ENCODE measurements at regions not wholly inside any gene's neighbourhood (a gene's known extent, or its start where the extent isn't known, plus 50 kb on each side); places are given as distances from the start of the nearest gene placed in this dataset.
"Not testable (repeated sequence)": the region's sequence is repeated elsewhere in the genome, so short reads cannot be mapped to it uniquely, and the experiment has no call there.

DNA sequence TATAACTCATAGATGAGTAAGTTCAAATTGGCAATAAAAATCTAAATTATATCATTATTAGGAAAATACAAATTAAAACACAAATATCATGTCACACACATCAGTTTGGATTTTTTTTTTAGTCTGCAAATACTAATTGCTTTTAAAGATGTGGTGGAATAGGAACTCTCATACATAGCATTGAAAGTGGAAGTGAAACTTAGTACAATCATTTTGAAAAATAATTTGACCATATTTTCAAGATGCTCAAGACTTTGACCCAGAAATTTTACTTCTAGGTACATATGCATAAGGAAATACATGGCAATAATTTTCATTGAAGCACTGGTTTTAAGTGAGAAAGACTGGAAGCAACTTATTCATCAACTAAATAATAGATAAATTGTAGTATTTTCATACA is 147.5 kb upstream of the SMIM31 start:
- no peak for DNase-seq

DNA sequence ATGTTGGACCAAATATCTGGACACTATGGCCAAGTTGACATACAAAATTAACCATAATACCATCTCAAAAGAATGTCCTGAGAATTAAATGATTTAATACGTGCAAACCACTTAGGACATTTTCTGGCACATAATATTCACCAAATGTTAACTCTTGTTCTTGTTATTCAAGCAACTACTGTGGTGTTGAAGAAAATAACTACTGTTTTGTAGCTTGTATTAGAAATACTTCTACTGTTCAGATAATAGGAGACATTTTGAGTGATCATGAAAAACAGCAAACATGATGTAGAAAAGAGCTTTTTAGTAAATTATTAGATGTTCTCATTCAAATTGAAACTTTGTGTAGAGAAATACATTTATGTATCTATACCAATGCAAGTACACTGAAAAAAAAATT is 140.7 kb upstream of the SMIM31 start:
- DNase-seq, result no peak

DNA sequence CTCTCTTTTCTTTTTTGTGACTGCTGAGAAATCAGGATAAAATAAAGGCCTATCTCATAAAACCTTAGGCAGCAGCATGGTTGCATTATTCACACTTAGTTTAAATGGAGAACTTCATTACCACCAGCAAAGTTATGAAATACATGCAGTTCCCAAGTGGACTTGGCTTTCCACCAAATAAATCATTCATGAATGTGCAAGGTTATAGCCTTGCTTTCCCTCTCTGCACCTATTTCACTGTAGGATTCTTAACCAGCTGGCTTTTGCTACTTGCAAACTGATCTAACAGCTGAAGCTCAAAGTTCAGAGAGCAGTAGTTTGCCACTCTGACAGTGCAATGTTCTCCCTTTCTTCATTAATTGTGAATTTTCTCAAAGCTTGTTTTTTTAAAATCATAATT is 140.1 kb upstream of the SMIM31 start:
- DNase-seq, result peak; percentile 10

DNA sequence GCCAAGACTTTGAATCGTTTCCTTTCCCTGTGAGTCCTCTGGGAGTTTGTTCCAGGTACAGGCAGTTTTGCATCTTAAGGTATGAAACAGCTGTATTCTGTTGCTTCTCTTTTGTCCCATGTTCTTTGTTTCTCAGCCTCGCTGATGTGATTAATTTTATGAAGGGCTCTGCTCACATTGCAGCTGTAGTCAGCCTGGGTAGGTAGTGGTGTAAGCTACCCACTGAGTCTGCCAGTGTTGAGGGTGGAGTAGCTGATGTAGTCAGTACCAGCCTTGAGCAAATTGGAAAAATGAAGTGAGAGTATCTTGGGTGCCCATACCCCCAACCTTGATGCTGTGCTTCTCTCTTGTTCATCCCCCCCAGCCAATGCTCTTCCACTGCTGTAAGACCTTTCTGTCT is 139.6 kb upstream of the SMIM31 start:
- DNase-seq, result no peak

DNA sequence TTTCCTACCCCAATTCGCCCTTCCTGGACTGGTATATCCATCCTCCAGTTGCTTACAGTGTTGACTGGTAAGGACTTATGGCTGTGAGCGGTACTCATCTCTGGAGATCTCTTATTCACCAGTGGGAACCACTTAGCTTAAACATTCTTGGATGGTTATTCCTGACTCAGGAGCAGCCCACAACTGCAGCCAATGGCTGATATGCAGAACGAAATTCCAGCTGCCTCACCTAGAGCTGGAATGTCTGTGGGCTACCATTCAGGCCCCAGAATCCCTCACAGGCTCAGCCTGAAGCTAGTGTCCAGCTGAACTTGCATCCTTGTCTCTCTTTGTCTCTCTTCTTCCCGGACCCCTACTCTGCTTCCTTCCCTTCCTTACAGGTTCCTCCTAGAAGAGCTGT is 138.9 kb upstream of the SMIM31 start:
- DNase-seq, result no peak

DNA sequence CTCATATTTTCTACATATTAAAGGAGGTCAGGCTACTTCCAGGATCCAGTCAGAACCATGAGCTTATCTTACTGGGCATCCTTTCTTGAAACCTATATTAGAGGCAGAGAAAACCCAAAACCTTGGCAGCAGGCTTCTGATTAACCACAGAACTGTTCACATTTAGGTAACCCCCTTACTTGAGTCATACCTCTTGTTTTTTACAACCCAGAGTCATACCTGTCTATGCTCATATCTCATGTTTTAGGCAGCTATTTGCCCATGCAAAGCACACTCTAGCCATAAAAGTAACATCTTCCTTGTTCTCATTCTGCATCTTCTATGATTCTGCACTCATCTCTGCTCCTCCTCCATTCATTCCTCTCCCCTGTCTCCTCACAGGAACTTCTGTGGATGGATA is 138.0 kb upstream of the SMIM31 start:
- DNase-seq, result no peak

DNA sequence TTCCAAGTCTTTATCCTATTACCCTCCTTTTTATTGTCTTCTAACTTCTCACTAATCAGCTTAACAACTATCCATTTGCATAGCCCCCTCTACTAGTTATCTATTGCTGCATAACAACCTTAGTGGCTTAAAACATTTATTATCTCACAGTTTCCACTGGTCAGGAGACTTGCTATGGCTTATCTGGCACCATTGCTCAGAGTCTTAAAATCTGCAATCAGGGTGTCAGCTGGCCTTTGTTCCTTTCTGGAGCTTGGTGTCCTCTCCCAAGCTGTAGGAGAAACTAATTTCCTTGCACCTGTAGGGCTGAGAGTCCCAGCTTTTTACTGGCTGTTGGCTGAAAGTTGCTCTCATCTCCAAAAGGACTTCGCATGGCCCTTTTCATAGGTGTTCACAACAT is 137.0 kb upstream of the SMIM31 start:
- DNase-seq, result no peak

DNA sequence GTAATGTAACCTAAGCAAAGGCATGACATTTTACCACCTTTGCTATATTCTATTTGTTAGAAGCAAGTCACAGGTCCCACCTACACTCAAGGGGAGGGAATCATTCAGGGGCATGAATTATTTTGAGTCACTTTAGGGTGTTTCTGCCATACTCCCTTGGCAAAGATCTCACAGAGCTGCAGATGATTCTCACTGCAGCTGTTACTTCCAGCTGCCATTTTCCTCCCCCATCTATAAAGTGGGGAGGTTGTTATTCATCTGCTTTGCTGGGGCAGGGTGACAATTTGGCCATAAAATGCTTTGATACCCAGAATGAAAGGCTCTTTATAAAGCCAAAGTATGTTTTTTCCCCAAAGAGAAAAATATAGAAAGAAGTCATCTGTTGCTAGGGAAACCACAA is 136.5 kb upstream of the SMIM31 start:
- peak; percentile 6 for DNase-seq

DNA sequence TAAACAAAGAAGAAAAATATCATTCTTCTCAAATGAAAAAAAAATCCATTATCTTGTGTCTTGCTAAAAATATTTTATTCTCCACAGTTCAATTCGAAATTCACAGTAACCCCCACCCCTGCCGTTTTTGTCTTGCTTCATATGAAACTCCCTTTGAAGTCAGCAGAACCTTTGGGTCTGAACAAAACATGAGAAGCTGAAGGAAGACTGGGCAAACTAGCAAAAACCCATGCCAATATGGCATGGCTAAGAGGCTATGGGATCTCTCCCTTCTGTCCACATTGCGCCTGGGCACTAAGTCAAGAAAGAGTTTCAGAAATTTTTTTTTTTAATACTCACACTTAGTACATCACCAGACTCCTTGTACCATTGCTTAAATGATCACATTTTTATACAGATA is 136.0 kb upstream of the SMIM31 start:
- DNase-seq, result no peak

DNA sequence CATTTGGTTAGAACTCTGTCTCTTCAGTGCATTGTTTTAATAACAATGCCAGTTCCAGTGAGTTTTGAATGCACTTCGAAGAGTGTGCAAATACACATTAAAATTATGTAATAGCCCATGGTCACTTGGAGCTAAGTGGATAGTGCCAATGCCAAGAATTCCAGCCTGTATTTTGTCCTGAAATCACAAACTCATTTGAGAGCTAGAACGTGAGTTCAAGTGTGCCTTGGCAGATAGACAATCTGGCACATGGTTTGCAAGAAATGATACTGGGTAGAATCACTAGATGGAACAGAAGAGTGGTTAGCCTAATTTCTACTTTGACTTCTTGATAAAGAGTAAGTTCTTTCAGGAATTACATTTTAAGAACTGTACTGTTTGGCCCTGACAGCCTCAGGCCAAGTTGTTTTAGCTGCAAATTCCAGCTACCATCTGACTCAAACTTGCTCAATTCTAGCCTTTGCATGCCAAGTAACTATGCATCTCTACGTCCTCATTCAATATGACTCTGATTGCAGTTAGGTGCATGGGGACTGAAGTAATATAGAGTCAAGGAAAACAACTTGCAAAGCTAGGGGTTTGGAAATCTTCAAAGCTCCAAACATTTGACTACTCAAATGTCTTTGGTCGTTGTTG is 131.9 kb upstream of the SMIM31 start:
- DNase-seq, result no peak

DNA sequence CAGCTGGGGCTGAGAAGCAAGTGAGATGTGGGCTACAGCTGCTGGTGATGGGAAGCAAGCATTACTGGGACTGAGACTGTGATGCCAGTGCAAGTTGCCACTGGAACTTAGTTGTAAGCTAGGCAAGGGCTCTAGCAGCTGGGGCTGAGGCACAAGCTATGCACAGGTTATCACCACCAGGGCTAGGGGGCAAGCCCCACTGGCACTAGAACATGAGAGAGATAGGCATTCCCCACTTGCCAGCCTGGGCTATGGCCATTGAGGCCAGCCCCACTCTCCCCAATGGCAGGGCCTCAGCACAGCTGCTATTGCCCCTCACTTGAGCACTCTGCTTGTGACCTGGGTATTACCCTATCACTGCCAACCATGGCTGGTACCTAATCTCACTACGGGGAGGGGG is 130.8 kb upstream of the SMIM31 start:
- no peak for DNase-seq

DNA sequence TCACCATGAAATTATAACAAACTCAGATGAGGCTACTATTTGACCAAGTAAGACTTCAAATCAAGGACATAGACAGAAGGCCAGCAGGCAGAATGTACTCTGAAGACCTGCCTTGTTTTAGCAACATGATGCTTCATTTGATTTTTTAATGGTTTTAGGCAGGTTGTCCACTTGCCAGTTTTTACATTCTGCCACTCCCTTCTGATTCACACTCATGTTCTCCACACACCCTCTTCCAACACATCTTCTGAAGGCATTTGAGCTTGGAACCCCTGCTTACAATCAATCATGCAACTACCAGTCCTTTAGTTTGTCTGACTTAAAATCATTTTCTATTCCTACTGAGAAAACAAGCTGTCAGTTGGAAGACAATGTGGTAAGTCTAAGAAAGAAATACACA is 114.9 kb upstream of the SMIM31 start:
- no peak for DNase-seq

DNA sequence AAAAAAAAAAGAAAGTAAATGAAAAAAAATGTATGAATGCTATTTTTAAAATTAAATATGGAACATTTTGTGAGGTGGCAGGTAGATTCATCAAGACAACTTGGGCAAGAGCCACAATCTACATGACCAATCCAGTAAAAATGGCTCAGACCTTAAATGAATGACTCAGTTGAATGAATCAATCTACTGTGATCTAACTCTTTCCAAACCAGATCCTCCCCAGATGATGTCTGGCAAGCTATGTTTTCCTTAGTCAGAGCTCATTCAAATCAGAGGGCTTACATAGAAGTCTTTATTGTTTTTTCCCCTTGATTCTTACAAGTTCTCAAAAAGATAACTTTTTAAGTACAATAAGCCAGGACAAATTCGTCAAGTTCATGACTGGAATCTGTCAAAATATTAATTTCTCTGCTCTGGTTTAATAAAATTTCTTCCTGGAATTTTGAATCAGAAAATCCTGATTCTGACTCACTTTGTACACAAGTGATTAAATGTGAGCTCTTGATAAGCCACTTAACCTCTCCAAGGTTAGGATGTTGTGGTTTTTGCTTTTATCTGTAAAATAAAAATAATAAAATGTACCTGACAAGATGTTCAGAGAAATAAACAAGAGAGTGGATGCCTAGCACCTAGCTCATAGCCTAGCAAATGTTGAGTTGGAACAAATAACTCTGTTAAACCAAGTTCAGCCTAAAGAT is 105.6 kb upstream of the SMIM31 start:
- no peak for DNase-seq

DNA sequence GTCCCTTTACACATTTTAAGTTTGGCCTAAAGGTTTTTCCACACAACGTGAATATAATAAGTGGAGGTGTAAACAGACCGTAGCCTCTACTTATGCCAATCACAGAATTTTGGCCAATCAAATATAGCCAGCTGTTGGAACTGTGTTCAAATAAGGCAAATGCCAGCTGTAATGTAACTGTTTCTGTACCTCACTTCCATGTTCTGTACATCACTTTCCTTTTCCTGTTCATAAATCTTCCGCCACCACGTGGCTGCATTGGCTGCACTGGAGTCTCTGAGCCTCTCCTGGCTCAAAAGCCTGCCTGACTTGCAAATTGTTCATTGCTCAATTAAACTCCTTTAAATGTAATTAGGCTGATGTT is 105.1 kb upstream of the SMIM31 start:
- DNase-seq, result no peak

DNA sequence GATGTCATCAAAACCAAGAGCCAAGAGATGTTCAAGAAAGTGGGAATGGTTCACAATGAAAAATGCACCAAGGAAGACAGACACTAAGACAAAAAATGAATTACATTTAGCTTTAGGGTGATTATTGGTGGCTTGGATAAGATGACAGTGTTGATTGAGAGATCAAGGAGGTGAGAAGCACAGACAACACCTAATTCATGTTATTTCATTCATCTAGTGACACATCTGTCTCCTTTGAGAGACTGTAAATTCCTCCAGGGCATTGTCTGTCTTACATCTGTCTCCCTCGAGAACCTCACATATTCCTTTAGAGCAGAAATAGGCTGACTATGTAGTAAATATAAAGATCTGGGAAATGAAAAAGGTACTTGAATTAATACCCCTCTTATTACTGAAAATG is 94.2 kb upstream of the SMIM31 start:
- DNase-seq, result no peak

DNA sequence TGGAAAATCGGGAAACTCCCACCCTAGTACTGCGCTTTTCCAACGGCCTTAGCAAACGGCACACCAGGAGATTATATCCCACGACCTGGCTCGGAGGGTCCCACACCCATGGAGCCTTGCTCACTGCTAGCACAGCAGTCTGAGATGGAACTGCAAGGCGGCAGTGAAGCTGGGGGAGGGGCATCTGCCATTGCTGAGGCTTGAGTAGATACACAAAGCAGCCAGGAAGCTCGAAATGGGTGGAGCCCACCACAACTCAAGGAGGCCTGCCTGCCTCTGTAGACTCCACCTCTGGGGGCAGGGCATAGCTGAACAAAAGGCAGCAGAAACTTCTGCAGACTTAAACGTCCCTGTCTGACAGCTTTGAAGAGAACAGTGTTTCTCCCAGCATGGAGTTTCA is 77.8 kb upstream of the SMIM31 start:
- DNase-seq, result not testable (repeated sequence)

DNA sequence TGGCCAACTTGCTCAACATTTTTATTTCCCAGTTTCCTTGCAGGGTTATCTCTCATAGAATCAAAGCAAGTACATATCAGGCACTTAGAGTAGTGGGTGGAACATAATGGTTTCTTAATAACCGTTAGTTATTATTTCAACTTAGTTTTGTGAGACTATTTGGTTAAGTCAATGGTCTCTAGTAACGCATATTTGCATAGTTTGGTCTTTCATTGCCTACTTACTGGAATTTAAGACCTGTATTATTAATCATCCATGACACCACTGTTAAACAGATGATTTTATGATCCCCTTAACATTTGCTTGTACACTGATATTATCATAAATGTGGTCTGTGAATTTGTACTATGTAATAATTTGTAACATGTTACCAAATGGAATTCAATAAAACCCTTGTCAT is 70.9 kb upstream of the SMIM31 start:
- no peak for DNase-seq

DNA sequence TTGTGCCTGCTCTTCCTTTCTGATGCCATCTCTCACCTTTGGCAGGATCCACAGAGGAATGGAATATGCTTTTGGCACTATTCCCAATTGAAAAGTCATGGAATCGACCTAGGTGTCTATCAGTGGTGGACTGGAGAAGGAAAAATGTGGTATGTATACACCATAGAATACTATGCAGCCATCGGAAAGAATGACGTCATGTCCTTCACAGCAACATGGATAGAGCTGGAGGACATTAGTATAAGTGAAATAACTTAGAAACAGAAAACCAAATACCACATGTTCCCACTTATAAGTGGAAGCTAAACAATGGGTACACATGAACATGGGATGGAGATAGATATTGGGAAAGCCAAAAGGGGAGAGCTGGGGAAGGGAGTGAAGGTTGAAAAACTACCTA is 58.3 kb upstream of the SMIM31 start:
- no peak for DNase-seq

DNA sequence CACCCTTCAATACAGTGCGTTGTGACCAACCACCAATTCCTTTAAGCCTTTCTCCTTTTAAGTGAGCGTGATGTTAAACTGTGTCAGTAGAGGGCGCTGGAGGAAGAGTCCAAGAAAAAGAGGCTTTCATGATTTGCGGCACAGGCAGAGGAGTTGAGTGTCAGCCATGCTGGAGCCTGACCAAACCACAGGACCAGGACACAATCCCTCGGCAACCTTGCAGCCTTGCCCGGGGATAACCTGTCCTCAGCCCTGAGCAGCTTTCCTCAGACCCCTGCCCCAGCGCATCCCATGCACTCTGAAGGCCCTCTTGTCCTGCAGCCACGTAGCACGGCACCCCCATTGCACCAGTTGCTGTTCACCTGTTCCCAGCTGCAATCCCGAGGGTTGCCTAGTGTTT is 53.5 kb upstream of the SMIM31 start:
- peak; percentile 8 for DNase-seq

DNA sequence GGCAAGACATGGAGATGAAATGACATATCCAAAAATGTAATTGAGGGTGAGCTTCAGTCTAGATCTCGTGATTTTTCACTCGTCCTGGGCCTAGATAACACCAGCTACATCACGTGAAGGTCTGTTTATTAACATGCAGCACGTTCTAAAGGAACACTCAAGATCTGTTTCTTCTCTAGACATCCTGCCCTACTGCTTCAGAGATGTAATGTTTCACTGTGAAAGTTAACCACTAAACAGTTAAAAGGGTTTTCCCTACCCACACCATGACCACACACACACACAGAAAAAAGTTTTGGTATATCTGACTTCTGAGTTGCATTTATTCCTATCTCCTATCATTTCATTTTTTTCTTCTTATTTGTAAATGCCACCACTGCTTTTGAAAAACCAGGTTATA is 52.3 kb upstream of the SMIM31 start:
- no peak for DNase-seq

Measured in tongue (tissue), 1 donor.